GM12878 (cell line): ENCODE measurements at regions not wholly inside any gene's neighbourhood (a gene's known extent, or its start where the extent isn't known, plus 50 kb on each side); places are given as distances from the start of the nearest gene placed in this dataset.

Source experiments
- ATAC-seq: fragments of 200-7000 bp; cut with Tn5 transposase; 3 replicates; pipeline ENCODE4 v1.9.1; 2020; ENCODE audit warnings: mild to moderate bottlenecking, moderate library complexity
- BruUV-seq: library from RNA; stranded (reverse); fragments of 400-500 nt; replicated peaks from 2 replicates; lab custom pipeline; 2021; lab: Mats Ljungman, UMichigan
- CTCF ChIA-PET: fragments of 300-600 bp; sonication (Branson Sonifier 250); formaldehyde crosslinking; extraction: SDS; loops from one replicate; lab custom pipeline; 2021; ENCODE audit warnings: inconsistent platforms; lab: Yijun Ruan, JAX
- POLR2A ChIA-PET: fragments of 350-600 bp; formaldehyde crosslinking; extraction: SDS; loops from one replicate; lab custom pipeline; 2021; ENCODE audit warnings: inconsistent platforms; lab: Charles Lee
- RAD21 ChIA-PET: fragments of 300-600 bp; sonication (Branson Sonifier 250); formaldehyde crosslinking; loops from one replicate; lab custom pipeline; 2023; ENCODE audit warnings: antibody characterized with exemption; ENCODE audit not compliant: unreplicated experiment; lab: Charles Lee
- SMC1A ChIA-PET: fragments of 300-600 bp; sonication (Branson Sonifier 250); formaldehyde crosslinking; loops from one replicate; lab custom pipeline; 2023; ENCODE audit not compliant: unreplicated experiment, uncharacterized antibody; lab: Charles Lee
- DNase-seq: peaks from one replicate; pipeline ENCODE4 v3.0.0-alpha.2; 2011; ENCODE audit warnings: low read depth, low spot score
- FAIRE-seq: peaks from 3 replicates; lab custom pipeline; 2011; peaks lifted over from hg19 to GRCh38; lab: Jason Lieb, UNC
- H2AFZ ChIP-seq: 2 replicates; pipeline ENCODE4 v1.6.0; 2011; ENCODE audit warnings: low read depth, low read length, control low read depth; ENCODE audit not compliant: control insufficient read depth
- H3K27ac ChIP-seq: 2 replicates; pipeline ENCODE4 v1.5.1; 2011; ENCODE audit warnings: control low read depth; ENCODE audit not compliant: control insufficient read depth, insufficient read depth
- H3K27me3 ChIP-seq, 2 experiments: replicated peaks in 1 of 2; 2 replicates each; pipeline versions ENCODE4 v1.6.0 to v1.6.1; 2011; ENCODE audit warnings: low read length in 1 of 2; ENCODE audit not compliant: control insufficient read depth in 2 of 2, insufficient read depth in 2 of 2
- H3K36me3 ChIP-seq, 2 experiments: 2 replicates each; pipeline ENCODE4 v1.5.1; 2011; ENCODE audit warnings: low read length in 1 of 2; ENCODE audit not compliant: control insufficient read depth in 2 of 2, insufficient read depth in 2 of 2
- H3K4me1 ChIP-seq: 2 replicates; pipeline ENCODE4 v1.6.1; 2011; ENCODE audit warnings: mild to moderate bottlenecking, low read length, moderate library complexity, mixed read lengths; ENCODE audit not compliant: control insufficient read depth, insufficient read depth
- H3K4me2 ChIP-seq: 2 replicates; pipeline ENCODE4 v1.6.0; 2011; ENCODE audit warnings: control low read depth; ENCODE audit not compliant: control insufficient read depth, insufficient read depth
- H3K4me3 ChIP-seq: fragments of 200-600 bp; sonication (generic); 2 replicates; pipeline ENCODE4 v1.5.1; 2016
- H3K79me2 ChIP-seq: 2 replicates; pipeline ENCODE4 v1.6.0; 2011; ENCODE audit warnings: low read length; ENCODE audit not compliant: control insufficient read depth, insufficient read depth
- H3K9ac ChIP-seq: 2 replicates; pipeline ENCODE4 v1.8.0; 2011; ENCODE audit warnings: low read length, control low read depth, mixed read lengths; ENCODE audit not compliant: control insufficient read depth, insufficient read depth
- H3K9me3 ChIP-seq: replicated peaks from 3 replicates; pipeline ENCODE4 v1.5.1; 2011; ENCODE audit warnings: mild to moderate bottlenecking, low read length; ENCODE audit not compliant: control insufficient read depth, insufficient read depth
- H4K20me1 ChIP-seq: 2 replicates; pipeline ENCODE4 v1.6.0; 2011; ENCODE audit not compliant: control insufficient read depth, insufficient read depth
- BCL3 ChIP-seq: IDR thresholded peaks from 2 replicates; pipeline ENCODE4 v1.6.1; 2011; ENCODE audit warnings: borderline replicate concordance, low read depth, mild to moderate bottlenecking, moderate library complexity, low read length; ENCODE audit not compliant: insufficient read depth, poor library complexity, severe bottlenecking
- CBFB ChIP-seq: IDR thresholded peaks from 2 replicates; pipeline ENCODE4 v1.6.1; 2016; ENCODE audit warnings: antibody characterized with exemption, low read depth
- CHD2 ChIP-seq: IDR thresholded peaks from 2 replicates; pipeline ENCODE4 v1.6.1; 2011; ENCODE audit warnings: low read depth, low read length, improper control_type of control experiment, borderline replicate concordance
- IRF5 ChIP-seq: fragments of 450-650 bp; IDR thresholded peaks from 2 replicates; pipeline ENCODE4 v1.6.1; 2017; ENCODE audit warnings: borderline replicate concordance
- NFIC ChIP-seq: IDR thresholded peaks from 2 replicates; pipeline ENCODE4 v1.6.1; 2012; ENCODE audit warnings: low read depth, mild to moderate bottlenecking, inconsistent platforms, low read length, moderate library complexity
- RFX5 ChIP-seq: IDR thresholded peaks from 2 replicates; pipeline ENCODE4 v1.6.1; 2011; ENCODE audit warnings: low read depth, low read length, improper control_type of control experiment
- SIN3A ChIP-seq: IDR thresholded peaks from 2 replicates; pipeline ENCODE4 v1.6.1; 2012; ENCODE audit warnings: low read depth, low read length, improper control_type of control experiment
- SRF ChIP-seq, 2 experiments: IDR thresholded peaks; 2 replicates each; pipeline ENCODE4 v1.6.1; 2011; ENCODE audit warnings: low read depth in 2 of 2, low read length in 2 of 2, mild to moderate bottlenecking in 1 of 2, moderate library complexity in 1 of 2
- TAF1 ChIP-seq: IDR thresholded peaks from 2 replicates; pipeline ENCODE4 v1.6.1; 2011; ENCODE audit warnings: mild to moderate bottlenecking, low read depth, low read length, borderline replicate concordance
- TARDBP ChIP-seq: IDR thresholded peaks from 2 replicates; pipeline ENCODE4 v1.6.1; 2016; ENCODE audit warnings: borderline replicate concordance
- TBL1XR1 ChIP-seq: IDR thresholded peaks from 2 replicates; pipeline ENCODE4 v1.6.1; 2012; ENCODE audit warnings: low read depth, low read length, improper control_type of control experiment
- ZBTB11 ChIP-seq: fragments of 450-650 bp; formaldehyde crosslinking; IDR thresholded peaks from 2 replicates; pipeline ENCODE4 v1.5.0; 2022; ENCODE audit warnings: mild to moderate bottlenecking, missing genetic modification characterization
- ZSCAN29 ChIP-seq: fragments of 450-650 bp; IDR thresholded peaks from 2 replicates; pipeline ENCODE4 v1.6.1; 2017; ENCODE audit warnings: mild to moderate bottlenecking, moderate library complexity
- WGBS: methylation state at CpG from one replicate; pipeline ENCODE4 v1.1.6; 2016; ENCODE audit warnings: low lambda C conversion rate; ENCODE audit not compliant: insufficient replicate concordance, insufficient coverage; ENCODE audit errors: missing lambda C conversion rate; 5-methylcytosine and 5-hydroxymethylcytosine counted together
- in situ Hi-C: fragments of 300-500 bp; cut with MboI; formaldehyde crosslinking; loops from 9 replicates; pipeline ENCODE4 v1.14.3; 2018; ENCODE audit warnings: mixed read lengths
- intact Hi-C: fragments of 100-400 bp; cut with micrococcal nuclease; formaldehyde crosslinking; loops from one replicate; pipeline ENCODE4 v1.14.2; 2022; ENCODE audit not compliant: unreplicated experiment

GRCh38 chr18:64438178-64438577 lies 289.3 kb upstream of the LINC00305 start:
- BruUV-seq: no TSS peak
- CTCF ChIA-PET: no interaction called here

More at GRCh38 chr18:64438178-64438577, 289.3 kb upstream of the LINC00305 start:
- Histone ChIP-seq H3K27ac (no peak overlapping the region), H3K79me2 (no peaks in the 10 kb centered on the region), H3K27me3 (no peaks in the 10 kb centered on the region), H2AFZ (no peak overlapping the region), H3K4me3 (no peak overlapping the region), H3K4me2 (no peak overlapping the region), H3K36me3 (no peaks in the 10 kb centered on the region), H4K20me1 (no peaks in the 10 kb centered on the region), H3K9me3 (no peaks in the 10 kb centered on the region), H3K4me1 (no peaks in the 10 kb centered on the region), H3K9ac (no peak overlapping the region)
- no peak for DNase-seq
- intact Hi-C loops: no loop called here
- 26% methylated on average over 4 of the region's 4 CpGs for WGBS
- POLR2A ChIA-PET: no interaction called here
- no peak for FAIRE-seq
- ATAC-seq: no peak
- in situ Hi-C loops: no loop called here
- SMC1A ChIA-PET: no interaction called here
- TF ChIP-seq TBL1XR1: no peak
- TF ChIP-seq BCL3: no peak
- TF ChIP-seq NFIC: no peak
- no peak for TF ChIP-seq SRF (IDR thresholded peaks at IDR 0.05; ENCODE audit: low read depth in 2 of 2, low read length in 2 of 2)
- no peak for TF ChIP-seq SIN3A
- no peak for TF ChIP-seq TARDBP
- no peak for TF ChIP-seq ZSCAN29
- TF ChIP-seq IRF5: no peak
- no peak for TF ChIP-seq CBFB
- no peak for TF ChIP-seq CHD2
- TF ChIP-seq TAF1: no peak
- no peak for TF ChIP-seq ZBTB11 (CRISPR knock-in tag)
- TF ChIP-seq RFX5: no peak
- RAD21 ChIA-PET: no interaction called here
